EL (cell line): ENCODE measurements at regions not wholly inside any gene's neighbourhood (a gene's known extent, or its start where the extent isn't known, plus 50 kb on each side); places are given as distances from the start of the nearest gene placed in this dataset.
"Not testable (repeated sequence)": the region's sequence is repeated elsewhere in the genome, so short reads cannot be mapped to it uniquely, and the experiment has no call there.

Experiments used
- DNase-seq: peaks from one replicate; pipeline ENCODE4 v3.0.0-alpha.2; 2016

DNA sequence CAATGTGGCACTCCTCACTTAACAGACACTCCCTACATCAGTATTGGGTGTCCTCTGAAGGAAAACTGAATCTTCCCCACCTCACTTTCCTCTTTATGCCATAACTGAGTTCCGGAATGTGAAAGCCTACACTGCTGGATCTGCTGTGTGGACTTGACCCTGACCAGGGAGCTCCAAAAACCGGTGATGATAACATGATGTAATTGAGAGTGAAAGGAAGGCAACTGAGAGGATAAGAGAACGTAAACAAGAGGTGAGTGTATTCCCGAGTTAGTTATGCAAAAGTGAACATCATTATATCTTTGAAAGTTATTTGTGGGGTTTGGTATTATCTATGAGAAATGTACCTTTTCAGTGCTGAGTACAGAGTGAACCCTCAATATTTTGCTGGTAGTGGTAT is 1794.8 kb downstream of the MRPL39 start:
- DNase-seq = no peak

DNA sequence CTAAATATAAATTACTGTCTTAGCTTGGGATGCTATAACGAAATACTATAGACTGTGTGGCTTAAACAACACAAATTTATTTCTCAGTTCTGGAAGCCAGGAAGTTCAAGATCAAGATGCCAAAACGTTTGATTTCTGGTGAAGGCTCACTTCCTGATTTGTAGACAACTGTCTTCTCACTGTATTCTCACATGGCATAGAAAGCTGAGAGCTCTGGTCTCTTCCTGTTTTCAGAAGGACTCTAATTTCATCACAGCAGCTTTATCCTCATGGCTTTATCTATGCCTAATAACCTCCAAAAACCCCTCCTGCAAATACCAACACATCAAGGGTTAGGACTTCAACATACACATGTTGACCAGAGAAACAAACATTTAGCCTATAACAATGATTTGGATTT is 1795.5 kb downstream of the MRPL39 start:
- no peak for DNase-seq

DNA sequence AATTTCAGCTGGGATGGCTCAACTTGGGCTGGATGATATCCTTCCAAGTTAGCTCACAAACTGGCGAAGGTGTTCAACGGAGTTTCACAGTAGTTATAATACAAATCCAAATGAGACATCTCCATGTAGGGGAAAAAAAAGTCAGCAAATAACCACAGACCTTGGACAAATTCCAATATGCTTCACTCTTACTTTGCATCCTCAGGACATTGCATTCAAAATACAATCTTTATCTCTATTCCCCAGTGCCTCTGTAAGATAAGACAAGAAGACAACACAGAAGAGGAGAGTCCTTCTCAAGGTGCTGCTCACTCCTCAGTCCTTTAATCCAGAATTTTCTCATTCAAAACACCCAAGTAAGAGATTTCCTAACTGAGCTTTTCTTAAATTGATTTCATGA is 1797.7 kb downstream of the MRPL39 start:
- no peak for DNase-seq

DNA sequence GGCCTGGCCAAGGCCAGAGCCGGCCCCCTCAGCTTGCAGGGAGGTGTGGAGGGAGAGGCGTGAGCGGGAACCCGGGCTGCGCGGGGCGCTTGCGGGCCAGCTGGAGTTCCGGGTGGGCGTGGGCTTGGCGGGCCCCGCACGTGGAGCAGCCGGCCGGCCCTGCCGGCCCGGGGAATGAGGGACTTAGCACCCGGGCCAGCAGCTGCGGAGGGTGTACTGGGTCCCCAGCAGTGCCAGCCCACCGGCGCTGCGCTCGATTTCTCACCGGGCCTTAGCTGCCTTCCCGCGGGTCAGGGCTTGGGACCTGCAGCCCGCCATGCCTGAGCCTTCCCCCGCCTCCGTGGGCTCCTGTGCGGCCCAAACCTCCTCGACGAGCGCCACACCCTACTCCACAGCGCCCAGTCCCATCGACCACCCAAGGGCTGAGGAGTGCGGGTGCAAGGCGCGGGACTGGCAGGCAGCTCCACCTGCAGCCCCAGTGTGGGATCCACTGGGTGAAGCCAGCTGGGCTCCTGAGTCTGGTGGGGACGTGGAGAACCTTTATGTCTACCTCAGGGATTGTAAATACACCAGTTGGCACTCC is 1800.2 kb downstream of the MRPL39 start:
- not testable (repeated sequence) for DNase-seq

DNA sequence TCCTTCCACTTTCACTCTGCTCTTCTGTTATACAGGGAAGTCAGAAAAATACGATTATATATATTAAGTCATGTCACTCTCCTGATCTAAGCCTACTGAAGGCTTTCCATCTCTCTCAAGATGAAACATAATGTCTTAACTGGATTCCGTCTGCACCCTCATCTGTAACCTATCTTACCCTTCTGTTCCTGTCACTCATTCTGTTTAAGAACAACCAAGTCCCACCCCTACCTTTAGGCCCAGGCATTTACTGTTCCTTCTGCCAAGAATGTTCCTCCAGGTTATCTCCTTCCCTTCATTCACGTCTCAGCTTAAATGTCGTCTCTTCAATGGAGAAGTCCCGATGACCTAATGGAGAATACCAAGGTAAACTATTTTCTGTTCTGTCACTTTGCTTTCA is 1802.4 kb downstream of the MRPL39 start:
- no peak for DNase-seq

DNA sequence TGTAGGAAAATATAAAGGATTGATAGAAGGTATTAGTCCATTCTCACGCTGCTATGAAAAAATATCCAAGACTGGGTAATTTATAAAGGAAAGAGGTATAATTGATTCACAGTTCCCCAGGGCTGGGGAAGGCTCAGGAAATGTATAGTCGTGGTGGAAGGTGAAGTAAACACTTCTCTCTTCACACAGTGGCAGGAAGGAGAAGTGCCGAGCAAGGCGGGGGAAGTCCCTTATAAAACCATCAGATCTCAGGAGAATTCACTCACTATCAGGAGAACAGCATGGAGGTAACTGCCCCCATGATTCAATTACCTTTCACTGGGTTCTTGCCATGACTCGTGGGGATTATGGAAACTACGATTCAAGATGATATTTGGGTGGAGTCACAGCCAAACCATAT is 1806.0 kb downstream of the MRPL39 start:
- DNase-seq = no peak

DNA sequence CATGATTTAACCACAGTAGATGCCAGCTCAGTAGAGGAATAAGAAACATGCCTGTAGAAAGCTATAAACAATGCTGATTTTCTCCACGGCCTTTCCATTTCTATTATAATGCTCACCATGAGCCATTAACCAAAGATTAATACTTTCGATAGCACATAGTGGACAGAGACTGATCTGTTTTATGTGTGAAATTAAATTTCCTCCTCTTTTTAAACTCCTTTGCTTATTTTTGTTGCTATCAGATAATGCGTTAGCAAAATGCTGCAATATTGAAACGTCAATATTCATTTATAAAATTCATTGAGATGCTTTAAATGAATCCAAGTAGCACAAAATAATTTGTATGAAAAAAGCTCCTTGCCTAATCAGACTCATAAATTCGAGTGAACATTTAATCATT is 1807.9 kb downstream of the MRPL39 start:
- DNase-seq = no peak

DNA sequence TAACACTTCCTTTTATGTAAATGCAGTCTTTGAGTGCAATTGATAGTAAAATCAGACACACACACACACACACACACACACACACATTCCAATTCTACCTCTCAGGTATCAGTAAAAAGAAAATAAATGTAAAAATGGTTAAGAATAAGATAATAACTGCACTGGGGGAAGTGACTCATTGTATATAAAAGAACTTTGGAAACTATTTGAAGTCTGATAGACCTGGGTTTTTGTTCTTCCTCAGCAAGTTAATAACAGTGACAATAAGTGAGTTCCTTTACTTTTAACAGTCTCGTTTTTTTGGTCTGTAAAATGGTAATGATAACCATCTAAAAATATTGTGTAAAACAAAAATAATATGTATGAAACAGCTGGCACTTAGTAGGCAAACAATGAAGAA is 1815.0 kb downstream of the MRPL39 start:
- no peak for DNase-seq

DNA sequence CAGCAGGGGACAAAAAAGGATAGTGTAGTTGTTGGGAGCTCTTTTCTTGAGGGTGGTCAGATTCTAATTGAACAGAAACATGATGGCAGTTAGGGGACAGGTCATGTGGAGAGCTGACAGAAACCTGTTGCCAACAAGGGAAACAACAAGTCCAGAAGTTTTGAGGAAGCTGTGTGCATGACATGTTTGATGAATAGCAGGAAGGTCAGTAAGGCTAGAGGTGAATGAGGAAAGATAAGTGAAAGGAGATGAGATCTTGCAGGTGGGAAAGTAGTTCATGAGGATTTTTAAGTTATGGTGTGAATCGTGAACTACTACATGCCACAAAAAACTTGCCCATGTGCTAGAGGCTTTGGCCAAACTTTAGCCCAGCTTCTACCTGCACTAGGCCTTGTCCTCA is 1817.4 kb downstream of the MRPL39 start:
- no peak for DNase-seq

DNA sequence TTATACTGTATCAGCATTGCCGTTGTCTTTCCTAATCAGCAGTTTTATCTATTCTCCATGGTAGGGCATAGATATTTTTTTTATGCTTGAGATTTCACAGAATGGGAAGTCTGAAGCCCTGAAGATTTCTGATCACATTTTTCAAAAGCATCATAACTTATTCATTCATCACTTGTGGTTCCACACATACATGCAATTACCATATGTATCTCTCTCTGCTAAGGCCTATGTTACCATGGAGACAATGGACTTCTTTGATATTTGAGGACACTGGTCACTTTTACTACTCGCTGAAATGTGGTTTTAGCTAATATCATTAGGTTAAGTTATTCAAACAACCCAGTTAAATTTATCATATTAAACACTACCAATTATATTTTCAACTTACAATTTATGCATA is 1827.0 kb downstream of the MRPL39 start:
- no peak for DNase-seq

DNA sequence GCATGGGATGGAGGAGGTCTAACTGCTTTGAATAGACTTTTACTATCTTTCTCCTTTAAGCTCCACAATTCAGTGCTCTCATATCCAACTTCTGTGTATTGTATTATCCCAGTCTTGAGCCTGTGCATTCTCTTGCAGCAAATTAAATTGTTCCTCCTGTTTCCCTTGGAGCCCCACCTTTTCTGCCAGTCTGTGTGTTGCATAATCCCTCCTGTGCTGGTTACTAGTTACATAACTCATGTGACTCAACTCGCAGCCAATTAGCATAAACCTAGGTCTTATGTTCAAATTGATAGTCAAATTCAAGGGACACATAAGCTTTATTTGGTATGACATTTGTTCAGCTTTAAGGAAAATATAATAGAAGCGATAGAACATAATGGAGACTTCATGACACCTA is 1863.5 kb downstream of the MRPL39 start:
- DNase-seq = no peak

DNA sequence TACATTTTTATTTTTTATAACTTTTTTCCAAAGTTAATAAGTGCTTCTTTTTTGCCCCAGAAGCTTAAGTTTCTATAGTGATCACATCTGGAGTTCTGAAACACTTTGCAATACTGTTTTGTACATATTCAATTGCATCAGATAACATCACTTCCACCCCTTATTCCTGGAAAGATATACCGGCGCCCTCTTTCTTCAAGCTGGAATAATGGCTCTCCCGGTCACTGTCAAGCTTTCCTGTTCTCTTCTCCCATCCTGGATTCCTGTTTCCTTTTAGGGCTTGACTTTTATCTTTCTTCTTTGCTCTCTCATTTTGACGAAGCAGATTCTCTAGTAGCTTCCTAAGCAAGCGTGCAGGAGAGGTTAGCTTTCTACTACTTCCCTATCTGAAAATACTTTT is 1866.8 kb downstream of the MRPL39 start:
- no peak for DNase-seq

DNA sequence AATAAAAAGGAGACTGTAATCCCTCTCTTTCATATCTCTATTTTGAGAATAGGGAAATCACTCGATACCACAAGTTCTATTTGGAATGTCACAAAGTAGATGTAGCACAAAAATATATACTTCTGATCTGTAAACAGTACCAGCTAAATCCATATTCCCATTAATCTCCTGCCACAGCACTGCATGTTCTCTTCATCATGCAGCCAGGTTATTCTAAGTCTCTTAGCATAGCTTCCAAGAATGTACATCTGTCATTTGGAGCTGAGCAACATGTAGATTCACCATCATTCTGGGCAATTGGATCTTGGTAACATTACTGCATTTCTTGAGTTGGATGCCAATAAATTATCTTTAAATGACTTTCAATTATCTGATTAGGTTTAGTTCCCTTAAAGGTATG is 1874.5 kb downstream of the MRPL39 start:
- no peak for DNase-seq

DNA sequence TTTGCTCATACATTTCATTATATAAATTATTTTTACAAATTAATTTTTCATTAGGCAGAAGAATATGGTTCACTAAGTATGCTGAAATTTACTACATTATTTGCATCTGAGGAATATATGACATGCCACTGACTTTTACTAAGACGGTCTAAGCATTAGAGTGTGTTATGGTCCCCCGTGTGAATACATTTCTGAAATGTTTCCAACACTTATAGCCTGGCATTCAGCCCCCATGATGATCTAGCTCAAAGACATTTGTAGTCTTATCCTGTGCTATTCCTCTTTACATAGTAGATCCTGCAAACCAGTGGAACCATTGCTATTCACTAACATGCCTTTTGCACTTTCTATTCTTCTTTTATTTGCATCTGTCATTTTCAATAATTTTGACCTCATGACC is 1878.0 kb downstream of the MRPL39 start:
- DNase-seq = no peak

DNA sequence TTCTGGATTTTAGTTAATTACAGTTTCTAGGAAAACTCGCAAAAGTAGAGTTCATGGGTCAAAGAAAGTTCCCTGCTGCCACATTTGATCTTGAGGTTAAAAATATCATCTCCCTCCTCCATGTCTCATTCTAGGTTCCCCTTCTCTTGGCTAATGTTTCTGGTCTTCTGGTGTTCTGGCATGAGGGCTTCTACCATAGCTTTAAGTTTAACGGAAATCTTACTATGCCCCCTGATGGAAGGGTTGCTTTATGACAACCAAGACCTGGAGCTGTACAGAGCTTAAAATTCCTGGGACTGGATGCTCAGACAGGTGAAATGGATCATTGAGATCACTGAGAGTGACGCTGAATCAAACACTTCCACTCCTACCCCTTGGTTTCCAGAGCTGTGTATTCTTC is 1881.7 kb downstream of the MRPL39 start:
- no peak for DNase-seq

DNA sequence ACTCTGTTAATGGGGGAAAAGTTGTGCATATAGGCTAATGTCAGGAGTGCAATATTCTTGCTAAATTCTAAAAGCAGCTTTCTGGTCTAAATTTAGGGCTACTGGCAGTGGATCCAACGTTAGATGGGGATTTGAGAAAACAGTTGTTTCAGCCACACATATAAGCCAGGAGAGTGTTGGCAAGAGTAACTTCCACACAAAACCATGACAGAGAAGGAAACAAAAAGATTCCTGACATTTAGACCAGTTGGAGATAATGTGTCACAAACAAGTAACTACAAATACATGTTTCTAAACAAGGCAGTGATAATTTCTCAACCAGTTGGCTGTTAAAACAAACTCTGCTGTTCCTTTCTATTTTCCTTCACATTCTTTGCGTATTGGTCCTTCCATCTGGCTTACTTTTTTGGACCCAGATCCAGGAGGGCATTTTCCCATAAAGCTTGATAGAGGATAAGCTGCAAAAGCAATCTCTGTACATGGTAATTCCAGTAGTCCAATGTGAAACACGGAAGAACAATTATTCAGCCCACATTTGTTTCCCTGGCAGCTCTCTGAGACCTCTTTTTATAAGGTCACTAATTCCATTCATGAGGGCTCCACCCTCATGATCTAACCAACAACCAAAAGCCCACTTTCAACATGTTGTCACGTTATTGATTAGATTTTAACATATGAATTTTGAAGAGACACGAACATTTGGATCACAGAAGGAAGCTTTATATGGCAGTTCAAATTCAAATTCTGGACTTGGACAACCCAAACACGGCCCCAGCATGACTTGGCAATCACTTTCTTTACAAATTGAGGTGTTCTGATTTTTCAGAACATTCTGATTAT is 1888.6 kb downstream of the MRPL39 start:
- DNase-seq = no peak

DNA sequence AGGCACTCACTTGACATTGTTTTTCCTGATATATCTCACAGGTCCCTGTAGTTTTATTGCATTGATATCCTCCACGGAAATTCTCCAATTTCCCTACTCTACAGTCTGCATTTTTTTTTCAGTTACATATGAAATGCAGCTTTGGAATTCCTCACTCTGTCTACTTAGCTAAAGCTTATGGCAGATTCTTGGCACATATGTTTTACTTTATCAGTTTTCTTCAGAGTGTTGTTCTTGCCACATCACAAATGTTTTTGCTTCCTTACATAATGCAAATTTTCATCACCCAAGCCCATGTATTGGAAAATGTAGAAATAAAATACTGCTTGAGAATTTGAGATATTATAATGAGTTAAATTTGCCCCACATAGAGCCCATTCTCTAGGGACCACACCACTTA is 1895.1 kb downstream of the MRPL39 start:
- DNase-seq = no peak

DNA sequence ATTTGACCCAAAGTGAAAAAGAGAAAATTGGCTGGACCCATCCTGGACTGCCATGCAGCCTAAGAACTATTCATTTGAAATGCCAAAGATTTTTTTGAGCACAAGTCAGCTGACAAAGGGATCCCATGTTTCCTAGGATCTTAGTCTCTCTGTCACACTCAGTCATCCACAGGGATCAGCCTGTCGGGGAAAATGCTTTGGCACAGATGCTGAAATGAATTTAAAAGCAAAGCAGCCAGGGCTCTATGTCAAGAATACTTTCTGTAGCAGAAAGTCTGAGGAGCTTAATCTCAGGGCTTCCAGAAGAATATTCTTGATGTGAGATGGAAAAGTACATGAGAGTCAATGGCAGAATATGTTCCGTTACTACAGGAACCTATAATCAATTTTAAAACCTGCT is 1900.8 kb downstream of the MRPL39 start:
- DNase-seq = no peak

DNA sequence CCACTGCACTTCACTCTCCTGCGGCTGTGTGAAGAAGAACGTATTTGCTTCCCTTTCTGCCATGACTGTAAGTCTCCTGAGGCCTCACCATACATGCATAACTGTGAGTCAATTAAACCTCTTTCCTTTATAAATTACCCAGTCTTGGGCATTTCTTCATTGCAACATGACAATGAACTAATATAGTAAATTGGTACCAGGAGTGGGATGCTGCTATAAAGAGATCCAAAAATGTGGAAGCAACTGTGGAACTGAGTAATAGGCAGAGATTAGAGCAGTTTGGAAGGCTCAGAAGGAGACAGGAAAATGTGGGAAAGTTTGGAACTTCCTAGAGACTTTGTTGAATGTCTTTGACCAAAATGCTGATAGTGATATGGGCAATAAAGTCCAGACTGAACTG is 1907.9 kb downstream of the MRPL39 start:
- no peak for DNase-seq

DNA sequence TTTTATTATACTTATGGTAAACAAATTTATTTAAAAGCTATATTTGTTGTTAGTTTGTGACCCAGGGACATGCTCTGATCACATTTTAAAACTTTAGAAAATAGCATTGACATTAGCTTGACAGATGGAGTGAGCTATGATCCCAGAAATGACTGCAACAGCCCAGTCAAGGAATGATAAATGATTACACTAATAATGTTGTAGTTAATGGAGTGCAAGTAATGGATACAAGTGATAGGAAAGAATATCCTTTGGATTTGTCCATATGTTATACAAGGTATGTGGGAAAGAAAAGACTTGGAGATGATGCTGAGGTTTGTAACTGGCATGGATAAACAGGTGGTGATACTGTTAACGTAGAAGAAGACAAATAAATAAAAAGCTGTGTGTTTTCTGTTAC is 1908.7 kb downstream of the MRPL39 start:
- no peak for DNase-seq

DNA sequence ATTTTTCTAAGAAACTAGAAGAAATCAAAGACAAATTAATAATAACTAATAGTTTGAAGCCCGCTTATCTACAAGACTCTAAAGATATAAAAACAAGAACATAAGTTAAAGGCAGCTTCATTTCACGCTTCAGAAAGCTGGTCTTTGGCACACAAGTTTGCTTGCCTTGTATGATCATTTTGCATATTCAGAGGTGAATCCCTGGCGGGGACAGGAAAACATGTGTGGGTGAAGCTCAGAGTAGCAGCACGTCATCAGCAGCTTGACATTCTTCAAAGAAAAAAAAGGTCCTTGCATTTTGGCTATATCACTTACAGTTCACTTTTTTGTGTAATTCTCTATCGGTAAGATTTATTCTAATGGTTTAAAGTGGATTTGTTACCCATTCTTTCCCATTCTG is 1911.8 kb downstream of the MRPL39 start:
- DNase-seq = no peak

DNA sequence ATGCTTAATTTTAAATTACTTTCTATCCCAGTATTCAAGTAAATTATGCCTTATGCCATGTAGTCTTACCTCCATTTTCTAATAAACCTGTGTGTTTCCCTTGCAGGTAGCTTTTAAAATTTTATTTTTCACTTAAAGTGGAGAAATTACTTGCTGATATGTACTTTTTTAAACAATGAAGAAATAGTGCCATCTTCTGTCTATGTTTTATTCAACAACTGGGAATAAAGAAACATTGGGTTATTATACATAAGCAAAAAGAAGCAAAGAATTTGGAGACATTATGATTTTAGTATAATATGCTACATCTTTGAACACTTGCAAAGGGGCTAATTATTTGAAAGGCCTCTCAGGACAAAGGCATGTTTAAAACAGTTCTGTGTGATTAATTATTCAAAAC is 1912.9 kb downstream of the MRPL39 start:
- no peak for DNase-seq

DNA sequence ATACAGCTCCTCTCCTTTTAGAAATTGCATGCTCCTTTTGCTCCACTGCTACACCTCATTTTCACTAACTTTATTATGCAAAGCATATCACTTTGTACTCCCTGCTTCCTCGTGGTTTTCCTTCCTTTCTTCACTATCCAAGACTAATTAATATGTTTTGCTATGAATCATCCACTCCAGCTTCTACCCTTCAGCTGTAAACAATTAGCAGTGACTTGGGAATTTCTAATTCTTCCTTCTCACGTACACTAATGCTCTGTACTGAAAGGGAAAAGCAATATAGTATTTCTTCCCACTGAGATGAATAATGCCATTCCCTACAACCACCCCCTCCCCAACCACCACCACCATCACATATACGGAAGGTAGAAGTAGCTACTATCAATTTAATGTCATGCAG is 1917.0 kb downstream of the MRPL39 start:
- DNase-seq = no peak

DNA sequence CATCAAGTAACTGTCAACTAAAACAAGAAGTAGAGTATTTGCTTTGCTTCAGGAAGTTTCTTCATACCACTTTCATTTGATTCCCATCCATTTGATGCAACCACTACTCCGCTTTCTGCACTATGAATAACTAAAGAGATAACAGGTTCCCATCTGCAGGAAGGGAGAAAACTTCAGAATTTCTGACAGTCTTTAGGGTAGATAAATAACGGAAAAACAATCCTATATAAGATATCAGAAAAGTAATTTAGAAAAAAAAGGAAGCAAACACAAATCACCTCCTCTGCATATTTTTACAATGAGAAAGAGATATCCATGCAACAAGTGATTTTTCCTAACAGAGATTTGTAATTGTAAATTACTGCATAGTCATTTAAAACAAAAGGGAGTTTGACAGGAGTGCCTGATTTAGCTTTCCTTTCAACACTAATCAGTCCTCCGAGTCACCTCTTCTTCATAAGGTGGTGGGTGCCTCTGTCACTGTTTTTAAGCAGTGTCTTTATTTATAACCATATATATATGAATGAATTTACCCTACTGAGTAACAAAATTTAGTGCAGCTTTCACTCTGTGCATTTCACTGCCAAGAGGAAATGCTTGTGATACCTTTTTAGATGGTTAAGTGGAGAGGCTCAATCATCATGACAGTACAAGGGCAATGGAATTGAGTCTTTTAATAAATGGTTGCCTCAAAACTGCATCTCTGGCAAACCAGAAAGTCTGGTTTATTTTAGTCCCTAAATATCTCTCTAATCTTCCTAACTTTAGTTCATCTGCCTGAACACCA is 1920.4 kb downstream of the MRPL39 start:
- DNase-seq = no peak
